Fibroblast of mammary gland (primary cell): ENCODE measurements at regions not wholly inside any gene's neighbourhood (a gene's known extent, or its start where the extent isn't known, plus 50 kb on each side); places are given as distances from the start of the nearest gene placed in this dataset.
A peak's percentile ranks its signal among the peaks of the same experiment; 100 is the strongest.

ENCODE experiments used
- DNase-seq: peaks from one replicate; pipeline ENCODE4 v3.0.0-alpha.2; 2010; ENCODE audit warnings: low read depth
- H3K4me3 ChIP-seq: 2 replicates; pipeline ENCODE4 v1.5.1; 2011; ENCODE audit warnings: low read depth, mild to moderate bottlenecking, low read length, moderate library complexity; ENCODE audit not compliant: control insufficient read depth
- TF ChIP-seq, protein P1 (sequence below): conservative IDR thresholded peaks from 2 replicates; pipeline ENCODE4 v1.5.1; 2011; ENCODE audit warnings: low read depth, low read length, inconsistent platforms; ENCODE audit not compliant: control insufficient read depth, insufficient read depth

DNA sequence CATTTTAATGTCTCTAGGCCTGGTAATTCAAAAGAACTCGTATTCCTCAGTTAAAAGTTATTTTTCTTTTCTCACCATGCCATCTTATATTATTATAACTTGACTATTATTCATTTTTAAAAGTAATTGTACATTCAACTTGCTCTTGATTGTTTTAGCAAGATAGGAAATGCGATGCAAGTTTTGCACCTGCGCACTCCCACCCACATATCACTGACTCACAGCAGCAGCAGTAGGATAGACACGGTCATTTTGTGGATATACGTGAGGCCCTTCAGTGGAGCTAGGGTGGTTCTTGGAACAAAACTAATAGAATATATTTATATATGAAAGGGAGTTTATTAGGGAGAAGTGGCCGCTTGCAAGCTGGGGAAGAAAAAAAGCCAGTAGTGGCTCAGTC is 95.5 kb upstream of the UBE3A start:
- TF ChIP-seq, protein P1, sequence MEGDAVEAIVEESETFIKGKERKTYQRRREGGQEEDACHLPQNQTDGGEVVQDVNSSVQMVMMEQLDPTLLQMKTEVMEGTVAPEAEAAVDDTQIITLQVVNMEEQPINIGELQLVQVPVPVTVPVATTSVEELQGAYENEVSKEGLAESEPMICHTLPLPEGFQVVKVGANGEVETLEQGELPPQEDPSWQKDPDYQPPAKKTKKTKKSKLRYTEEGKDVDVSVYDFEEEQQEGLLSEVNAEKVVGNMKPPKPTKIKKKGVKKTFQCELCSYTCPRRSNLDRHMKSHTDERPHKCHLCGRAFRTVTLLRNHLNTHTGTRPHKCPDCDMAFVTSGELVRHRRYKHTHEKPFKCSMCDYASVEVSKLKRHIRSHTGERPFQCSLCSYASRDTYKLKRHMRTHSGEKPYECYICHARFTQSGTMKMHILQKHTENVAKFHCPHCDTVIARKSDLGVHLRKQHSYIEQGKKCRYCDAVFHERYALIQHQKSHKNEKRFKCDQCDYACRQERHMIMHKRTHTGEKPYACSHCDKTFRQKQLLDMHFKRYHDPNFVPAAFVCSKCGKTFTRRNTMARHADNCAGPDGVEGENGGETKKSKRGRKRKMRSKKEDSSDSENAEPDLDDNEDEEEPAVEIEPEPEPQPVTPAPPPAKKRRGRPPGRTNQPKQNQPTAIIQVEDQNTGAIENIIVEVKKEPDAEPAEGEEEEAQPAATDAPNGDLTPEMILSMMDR, result no peak

DNA sequence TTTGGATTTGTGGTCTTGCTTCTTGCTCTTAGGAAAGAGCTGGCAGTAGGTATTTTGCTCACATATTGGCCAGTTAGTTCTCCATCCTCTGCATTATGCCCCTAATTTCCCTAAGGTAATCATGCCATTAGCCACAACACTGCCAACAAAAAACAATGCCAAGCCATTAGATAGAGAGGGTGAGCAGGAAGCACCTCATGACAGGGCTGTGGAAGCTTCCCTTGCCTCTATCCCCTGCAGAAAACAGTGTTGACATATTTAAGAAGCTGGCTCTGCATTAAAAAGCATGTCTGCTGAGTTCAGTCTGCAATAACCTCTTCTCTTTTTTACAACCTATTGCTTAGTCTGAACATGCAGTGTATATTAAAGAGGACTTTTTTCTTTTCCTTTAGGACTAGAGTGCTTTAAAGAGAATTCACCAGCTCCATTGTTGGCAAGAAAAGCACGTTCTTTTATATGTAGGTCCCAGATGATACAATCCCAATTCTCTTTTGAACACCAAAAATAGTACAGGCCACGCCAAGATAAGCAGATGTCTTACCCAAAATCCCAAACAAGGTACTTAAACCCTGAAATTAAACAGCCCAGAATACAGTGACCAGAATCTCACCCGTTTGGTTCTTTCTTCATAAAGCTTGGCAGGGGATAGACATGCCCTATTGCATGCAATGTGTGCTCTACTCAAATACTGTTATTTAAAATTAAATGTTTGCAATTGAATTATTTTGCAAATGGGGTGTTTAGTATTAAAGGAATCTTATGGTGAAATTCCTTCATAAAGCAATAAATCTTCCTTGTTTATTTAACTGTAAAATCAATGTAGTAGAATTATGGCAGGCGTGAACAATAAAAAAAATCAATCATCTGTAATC is 93.7 kb upstream of the UBE3A start:
- TF ChIP-seq, protein P1, result no peak
- DNase-seq, result no peak
- no peak overlapping the region for H3K4me3 ChIP-seq

More for the DNA sequence above, 95.5 kb upstream of the UBE3A start:
- H3K4me3 ChIP-seq, result no peak overlapping the region
- DNase-seq, result no peak

DNA sequence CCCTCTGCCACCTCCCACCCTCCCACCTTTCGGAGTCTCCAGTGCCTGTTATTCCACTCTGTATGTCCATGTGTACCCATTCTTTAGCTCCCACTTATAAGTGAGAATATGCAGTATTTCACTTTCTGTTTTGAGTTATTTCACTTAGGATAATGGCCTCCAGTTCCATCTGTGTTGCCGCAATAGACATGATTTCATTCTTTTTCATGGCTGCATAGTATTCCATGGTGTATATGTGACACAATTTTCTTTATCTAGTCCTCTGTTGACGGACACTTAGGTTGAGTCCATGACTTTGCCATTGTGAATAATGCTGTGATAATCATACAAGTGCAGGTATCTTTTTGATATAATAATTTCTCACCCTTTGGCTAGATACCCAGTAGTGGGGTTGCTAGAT is 91.0 kb upstream of the UBE3A start:
- DNase-seq, result no peak
- no peak overlapping the region for H3K4me3 ChIP-seq
- TF ChIP-seq, protein P1, result no peak

DNA sequence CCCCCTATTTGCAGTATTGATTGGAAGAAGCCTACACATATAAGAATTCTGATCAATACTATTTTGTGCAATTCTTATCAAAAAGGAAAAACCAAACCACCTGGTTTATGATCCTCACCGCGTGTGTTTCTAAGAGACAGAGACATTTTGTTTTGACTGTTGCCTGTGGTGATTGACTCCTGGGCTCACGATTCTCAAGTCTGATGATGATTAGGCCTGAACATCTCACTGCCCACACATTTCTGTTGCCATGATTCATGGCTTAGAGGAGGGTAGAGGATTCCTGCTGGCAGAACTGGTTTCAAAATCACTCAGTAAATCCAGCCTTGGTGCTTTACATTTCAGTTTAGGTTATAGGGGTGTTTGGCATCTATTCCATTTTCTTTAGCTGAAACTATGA is 88.3 kb upstream of the UBE3A start:
- H3K4me3 ChIP-seq, result no peak overlapping the region
- TF ChIP-seq, protein P1, result no peak
- DNase-seq, result peak; percentile 18

DNA sequence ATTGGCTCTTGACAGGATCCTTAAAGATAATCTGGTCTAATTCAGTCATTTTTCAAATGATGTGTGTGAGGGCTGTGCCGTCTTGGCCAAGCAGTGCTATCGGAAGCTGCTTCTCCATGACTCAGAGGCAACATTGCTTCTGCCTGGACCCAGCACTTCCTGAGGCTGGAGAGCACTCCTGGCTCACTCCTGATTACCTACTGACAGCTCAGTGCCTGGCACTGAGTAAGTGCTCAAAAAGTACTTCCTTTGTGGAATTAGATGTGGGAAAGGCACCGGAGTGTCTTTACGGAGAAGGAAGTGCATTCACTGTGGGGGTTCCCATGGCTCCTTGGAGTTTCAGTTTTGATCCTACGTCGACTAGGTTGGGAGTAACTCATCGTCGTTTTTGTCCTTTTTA is 86.9 kb upstream of the UBE3A start:
- peak; percentile 1 for DNase-seq
- TF ChIP-seq, protein P1, result no peak
- H3K4me3 ChIP-seq, result no peak overlapping the region

DNA sequence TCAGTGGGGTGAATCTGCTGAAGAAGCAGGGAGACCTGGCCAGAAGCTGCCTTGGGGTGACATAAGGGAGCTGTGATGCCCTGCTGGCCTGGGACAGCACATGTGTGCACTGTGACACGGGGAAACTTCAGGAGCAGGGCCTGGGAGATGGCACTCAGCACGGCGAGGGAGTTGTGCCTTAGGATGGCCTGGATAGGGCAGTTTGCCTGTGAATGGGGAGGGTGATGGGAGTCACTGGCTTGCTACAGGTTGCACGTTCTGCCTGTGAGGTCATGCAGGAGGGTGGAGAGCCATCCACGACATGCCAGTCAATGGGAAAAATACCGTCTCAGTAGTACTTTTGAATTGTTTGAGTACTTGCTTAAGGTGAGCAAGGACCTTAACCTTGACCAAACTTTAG is 76.8 kb upstream of the UBE3A start:
- TF ChIP-seq, protein P1, result no peak
- H3K4me3 ChIP-seq, result no peak overlapping the region
- no peak for DNase-seq
